RWPE1 (cell line): ENCODE measurements at regions not wholly inside any gene's neighbourhood (a gene's known extent, or its start where the extent isn't known, plus 50 kb on each side); places are given as distances from the start of the nearest gene placed in this dataset.

ENCODE experiments used
- CTCF ChIA-PET: fragments of 350-600 bp; sonication (Branson Sonifier 250); formaldehyde crosslinking; extraction: SDS; loops from one replicate; lab custom pipeline; 2021; lab: Yijun Ruan, JAX
- POLR2A ChIA-PET: fragments of 400-600 bp; formaldehyde crosslinking; extraction: SDS; loops from one replicate; lab custom pipeline; 2020; ENCODE audit warnings: antibody characterized with exemption; ENCODE audit not compliant: low non-redundant PET; lab: Yijun Ruan, JAX
- DNase-seq: peaks from one replicate; pipeline ENCODE4 v3.0.0; 2012; ENCODE audit warnings: low spot score
- H3K27ac ChIP-seq: fragments of 450-650 bp; 2 replicates; pipeline ENCODE4 v1.5.1; 2017
- CTCF ChIP-seq: fragments of 450-650 bp; conservative IDR thresholded peaks from 2 replicates; pipeline ENCODE4 v1.5.1; 2017; ENCODE audit warnings: low read depth, mild to moderate bottlenecking

- H3K27ac ChIP-seq = no peak overlapping the region
- CTCF ChIA-PET = no interaction called here
- POLR2A ChIA-PET = no interaction called here
- no peak for DNase-seq
- TF ChIP-seq CTCF = no peak
Measured at GRCh38 chr2:7490672-7491071, 573.5 kb downstream of the RNF144A start.

- no peak overlapping the region for H3K27ac ChIP-seq
- ChIA-PET CTCF (no interaction called here), POLR2A (no interaction called here)
- TF ChIP-seq CTCF = no peak
- DNase-seq = no peak
Measured at GRCh38 chr2:7492719-7493118, 575.5 kb downstream of the RNF144A start.

- CTCF ChIA-PET = no interaction called here
- POLR2A ChIA-PET = no interaction called here
- no peak for TF ChIP-seq CTCF
- H3K27ac ChIP-seq = no peak overlapping the region
- no peak for DNase-seq
Measured at GRCh38 chr2:7497178-7497577, 580.0 kb downstream of the RNF144A start.

- no peak overlapping the region for H3K27ac ChIP-seq
- ChIA-PET CTCF (interaction anchor here (0.6 kb wide), 1 partner anchor 754 kb away, joined by 4 read pairs; no protein-coding TSS in a partner anchor), POLR2A (no interaction called here)
- no peak for DNase-seq
- TF ChIP-seq CTCF = no peak
Measured at GRCh38 chr2:7499018-7499417, 581.8 kb downstream of the RNF144A start.

GRCh38 chr2:7502336-7502735, 585.1 kb downstream of the RNF144A start:
- no peak overlapping the region for H3K27ac ChIP-seq
- no peak for DNase-seq
- ChIA-PET POLR2A (no interaction called here), CTCF (no interaction called here)
- no peak for TF ChIP-seq CTCF

GRCh38 chr2:7508296-7508943, 591.2 kb downstream of the RNF144A start:
- DNase-seq = no peak
- POLR2A ChIA-PET = no interaction called here
- CTCF ChIA-PET = no interaction called here
- TF ChIP-seq CTCF = no peak
- no peak overlapping the region for H3K27ac ChIP-seq
